Anterior cingulate cortex (tissue), 58 donors: ENCODE measurements at regions not wholly inside any gene's neighbourhood (a gene's known extent, or its start where the extent isn't known, plus 50 kb on each side); places are given as distances from the start of the nearest gene placed in this dataset.
"Not testable (repeated sequence)": the region's sequence is repeated elsewhere in the genome, so short reads cannot be mapped to it uniquely, and the experiment has no call there.

ENCODE experiments used
- DNase-seq, 58 donors: peaks; one replicate each; lab custom pipeline; 2025; lab: John Stamatoyannopoulos, UW

DNA sequence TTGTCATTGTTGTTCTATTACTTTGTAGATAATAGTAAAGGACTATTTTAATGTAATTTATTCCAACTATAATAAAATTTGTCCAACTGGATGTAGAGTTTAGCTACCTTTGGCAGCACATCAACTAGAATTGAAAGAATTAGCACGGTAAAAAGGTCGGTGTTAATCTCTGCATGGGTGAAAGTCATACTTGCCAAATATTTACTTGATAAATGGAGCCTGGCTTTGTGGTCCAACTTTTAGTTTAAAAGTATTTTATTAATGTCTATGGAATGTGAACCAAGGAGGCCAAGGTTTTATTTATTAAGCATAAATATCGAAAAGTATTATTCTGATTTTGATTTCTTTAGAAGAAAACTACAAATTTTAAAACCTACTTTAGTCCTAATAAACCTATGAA, 1389.0 kb downstream of the PCDH9 start:
- DNase-seq: no peak

DNA sequence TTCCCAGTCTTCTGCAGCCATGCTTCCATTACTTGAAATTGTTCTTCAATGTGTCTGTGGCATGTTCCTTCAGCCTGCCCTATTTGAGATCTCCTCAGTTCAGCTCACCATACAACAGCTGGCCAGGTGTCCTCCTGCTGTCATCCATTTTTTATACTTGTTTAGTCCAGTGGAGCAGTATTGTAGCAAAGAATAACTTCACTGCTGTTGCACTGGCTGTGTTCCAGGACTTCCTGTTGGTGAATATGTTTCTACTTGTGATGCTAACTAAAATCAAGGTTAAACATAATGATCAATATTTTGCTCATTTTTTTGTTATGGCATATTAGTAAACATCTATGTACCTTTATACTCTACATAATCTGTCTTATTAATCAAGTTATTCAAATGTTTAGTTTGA, 1394.1 kb downstream of the PCDH9 start:
- no peak for DNase-seq

DNA sequence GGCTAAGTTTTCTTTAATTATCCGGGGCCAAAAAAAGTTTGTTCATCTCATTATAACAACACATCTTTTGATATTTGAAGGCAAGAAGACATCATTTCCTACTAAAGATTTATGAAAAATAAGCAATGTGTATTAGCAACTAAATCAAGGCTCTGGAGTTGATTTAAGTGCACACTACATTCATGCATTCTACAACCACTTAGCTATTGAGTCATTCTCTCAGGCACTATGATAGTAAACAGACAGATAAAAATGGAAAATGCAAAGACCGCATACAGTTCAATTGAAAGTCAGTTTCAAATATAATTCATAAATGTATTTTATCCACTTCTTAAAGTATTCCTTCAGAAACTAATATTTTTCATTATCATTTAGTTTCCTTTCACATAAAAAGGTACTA, 1395.2 kb downstream of the PCDH9 start:
- DNase-seq: no peak

DNA sequence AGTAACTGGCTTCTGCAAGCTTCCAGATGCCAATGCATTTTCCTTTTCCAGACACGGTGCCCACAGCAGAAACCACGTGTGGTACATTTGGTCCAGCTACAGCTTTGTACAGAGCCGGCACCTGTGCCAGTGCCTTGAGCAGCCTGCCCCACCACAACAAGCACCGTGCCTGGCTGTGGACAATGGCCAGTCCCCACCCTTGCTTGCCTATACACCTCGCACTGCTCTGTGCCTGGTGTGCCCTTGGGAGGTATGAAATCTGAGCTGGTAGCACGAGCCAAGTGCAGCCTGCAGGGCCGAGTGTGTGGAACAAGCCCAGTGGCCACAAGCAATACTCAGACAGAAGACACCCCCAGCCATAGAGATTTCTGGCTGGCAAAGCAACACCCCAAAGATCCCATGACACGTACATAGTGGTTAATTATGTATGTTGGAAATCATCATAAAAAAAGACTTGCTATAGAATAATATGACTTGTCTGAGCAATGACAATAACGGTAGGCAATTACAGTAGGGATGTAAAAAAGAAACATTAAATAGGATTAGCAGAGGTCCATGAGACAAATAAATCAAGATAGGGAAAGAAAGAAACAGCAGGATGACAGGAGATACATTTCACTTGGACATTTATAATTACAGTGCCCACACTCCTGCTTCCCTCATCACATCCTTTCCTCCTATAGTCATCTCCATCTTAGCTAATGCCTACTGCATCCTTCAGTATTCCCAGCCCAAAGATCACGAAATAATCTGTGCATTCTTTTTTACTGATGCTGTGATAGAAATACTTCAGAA, 1399.5 kb downstream of the PCDH9 start:
- DNase-seq: no peak

DNA sequence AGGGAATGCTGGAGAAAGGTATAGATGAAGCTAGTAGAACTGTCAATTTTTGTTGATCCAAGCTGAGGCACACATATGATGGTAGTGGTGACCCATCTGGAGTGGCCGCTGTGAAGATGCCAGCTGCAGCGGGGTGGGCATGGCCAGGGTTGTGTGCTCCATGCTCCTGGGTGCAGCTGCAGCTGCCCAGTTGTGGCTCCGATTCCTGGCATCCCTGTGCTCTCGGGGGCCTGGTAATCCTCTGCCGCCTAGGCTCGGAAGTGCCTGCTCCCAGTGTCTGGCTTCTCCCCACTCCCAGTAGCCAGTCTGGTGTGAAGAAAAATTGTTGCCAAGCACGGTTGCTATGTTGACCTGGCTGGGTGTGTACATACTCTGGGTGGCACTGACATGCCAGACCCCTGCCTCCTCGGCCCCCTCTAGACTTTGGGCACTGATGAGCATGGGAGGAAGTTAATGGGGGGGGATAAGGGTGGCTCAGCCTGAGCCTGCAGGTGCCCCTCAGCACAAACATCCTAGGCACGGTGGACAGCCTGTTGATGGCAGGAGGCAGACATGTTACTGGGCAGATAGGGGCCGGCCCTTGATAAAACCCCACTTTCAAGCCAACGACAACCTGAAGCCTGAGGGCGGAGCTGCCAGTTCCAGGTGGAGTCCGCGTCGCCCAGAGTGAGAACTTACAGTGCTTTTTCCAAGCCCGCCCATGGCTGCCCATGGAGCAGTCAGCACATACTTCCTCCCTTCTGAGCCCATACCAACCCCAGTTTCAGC, 1400.7 kb downstream of the PCDH9 start:
- DNase-seq: no peak

DNA sequence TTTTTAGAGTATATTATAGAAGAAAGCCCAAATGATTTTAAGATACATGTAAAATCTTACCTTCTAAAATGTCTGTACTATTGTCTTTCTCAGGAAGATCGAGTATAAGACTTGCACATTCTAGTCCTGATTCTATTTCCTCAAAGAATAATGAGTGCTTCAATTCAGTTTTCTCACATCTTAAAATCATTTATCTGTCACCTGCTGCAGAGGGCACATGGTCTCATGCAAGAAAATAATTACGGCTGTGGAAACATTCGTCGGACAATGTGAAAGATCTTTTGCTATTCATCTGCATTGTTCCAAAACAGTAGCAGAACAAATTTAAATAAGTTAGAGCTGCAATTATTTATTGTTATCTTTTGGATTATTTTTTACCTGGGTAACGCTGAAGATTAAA, 1403.5 kb downstream of the PCDH9 start:
- no peak for DNase-seq

DNA sequence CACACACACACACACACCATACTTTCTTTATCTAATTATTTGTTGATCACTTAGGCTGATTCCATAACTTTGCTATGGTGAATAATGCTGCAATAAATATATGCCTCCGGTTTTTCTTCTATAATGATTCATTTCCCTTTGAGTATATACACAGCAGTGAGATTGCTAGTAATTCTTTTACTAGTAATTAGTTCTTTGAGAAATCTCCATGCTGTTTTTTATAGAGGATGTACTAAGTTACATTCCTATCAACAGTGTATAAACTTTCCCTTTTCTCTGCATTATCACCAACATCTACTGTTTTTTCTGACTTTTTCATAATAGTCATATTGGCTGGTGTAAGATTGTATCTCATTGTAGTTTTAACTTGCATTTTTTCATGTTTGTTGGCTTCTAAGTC, 1405.1 kb downstream of the PCDH9 start:
- no peak for DNase-seq

DNA sequence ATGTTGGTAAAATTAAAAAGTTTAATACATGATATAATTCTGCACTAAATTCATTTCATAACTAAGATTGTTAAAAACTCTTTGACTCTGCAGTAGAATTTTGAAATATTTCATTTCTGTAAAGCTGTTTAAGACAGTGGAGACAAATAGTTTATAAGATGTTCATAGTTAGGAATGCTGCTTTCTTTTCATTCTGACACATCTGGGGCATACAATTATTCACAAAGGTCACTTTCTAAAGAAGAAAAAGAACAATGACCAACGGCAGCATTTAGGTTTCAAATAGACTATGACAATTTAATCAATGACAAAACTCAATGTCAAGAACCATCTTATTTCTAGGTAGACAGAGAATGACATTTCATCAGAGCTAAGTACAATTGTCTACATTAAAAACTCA, 1422.1 kb downstream of the PCDH9 start:
- DNase-seq: no peak

DNA sequence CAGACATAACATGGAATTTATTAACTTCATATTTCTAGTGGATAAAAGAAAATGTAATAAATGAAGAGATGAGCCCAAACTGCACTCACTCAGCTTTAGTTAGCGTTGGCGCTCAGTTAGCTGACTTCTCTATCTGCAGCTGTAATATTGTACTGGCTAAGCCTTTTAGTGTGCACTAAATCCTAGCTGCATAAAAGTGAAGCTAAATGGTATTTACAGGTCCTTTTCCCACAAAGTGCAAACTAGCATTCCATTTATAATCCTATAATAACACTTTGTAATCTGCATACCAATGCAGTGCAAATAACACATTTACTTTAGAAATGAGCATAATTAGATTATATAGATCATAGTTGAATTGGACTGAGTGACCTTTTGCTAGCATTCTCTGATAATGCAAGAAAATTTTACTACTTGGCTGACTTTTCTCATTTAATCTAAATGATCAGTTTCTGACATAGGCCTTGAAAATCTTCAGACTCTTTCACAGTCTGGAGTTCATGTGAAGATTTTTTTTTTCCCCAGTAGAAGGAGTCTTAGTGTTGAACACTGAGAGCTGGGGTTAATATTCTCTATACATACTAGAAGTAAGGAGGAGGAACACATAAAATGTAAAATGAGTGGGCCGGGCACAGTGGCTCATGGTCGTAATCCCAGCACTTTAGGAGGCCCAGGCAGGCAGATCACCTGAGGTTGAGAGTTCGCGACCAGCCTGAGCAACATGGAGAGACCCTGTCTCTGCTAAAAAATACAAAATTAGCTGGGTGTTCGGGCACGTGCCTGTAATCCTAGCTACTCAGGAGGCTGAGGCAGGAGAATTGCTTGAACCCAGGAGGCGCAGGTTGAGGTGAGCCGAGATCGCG, 1426.4 kb downstream of the PCDH9 start:
- DNase-seq: no peak

DNA sequence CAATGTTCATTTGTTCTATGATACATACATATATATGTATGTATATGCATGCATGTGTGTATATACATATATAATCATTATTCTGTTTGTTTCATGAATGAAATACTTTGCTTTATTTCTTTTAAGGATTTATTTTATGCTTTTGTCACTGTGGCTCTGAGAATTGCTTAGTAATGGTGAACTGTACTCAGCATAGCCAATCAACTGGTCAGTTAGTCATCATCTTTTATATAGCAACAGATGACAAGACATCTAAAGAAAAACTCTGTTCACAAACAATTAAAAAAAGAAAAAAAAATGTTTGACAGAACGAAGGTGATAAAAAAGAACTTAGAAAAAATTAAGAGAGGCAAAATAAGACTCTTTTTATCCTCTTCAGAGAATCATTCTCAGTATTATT, 1440.3 kb downstream of the PCDH9 start:
- no peak for DNase-seq

DNA sequence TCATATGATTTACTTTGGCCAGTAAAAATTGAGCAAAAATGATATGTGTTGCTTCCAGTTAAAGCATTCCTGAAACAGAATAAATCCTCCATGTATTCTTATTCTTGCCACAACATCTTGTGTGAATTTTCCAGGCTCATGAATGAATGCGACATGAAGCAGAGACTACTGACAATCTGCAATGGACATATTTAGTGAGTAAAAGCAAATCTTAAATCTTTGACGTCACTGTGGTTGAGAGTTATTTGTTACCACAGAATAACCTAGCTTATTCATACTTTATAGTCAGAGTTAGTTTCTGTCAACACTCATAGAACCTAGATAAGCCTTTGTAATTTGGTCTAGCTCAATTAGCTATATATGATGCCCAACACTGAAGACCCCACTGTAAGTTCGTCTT, 1443.1 kb downstream of the PCDH9 start:
- DNase-seq: no peak

DNA sequence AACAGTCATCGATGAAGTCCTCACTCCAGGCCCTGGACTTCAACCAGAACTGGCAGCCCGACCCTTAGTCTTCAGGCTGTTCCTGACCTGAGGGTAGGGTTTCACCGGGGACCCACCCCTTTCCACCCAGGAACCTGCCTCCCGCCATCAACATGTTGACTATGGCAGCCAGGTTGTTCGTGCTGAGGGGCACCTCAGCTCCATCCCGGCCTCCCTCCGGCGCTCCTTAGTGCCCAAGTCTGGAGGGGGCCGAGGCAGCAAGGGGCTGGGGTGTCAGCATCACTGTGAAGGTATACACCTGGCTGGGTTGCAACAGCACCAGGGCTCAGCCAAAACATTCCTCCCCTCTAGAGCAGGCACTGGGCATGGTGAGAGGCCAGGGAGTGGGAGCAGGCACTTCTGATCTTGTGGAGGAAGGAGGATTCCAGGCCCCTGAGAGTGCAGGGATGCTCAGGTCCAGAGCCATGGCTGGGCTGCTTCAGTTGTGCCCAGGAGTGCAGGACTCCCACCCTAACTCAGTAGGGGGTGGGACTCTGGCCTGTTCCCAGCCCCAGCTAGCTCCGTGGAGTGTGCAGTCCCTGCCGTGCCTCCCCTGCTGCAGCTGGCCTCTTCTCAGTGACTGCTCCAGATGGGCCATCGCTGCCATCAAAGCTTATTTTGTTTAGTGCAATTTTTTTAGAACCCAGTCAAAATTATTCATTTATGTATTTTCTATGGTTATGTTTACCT, 1445.9 kb downstream of the PCDH9 start:
- DNase-seq: no peak

DNA sequence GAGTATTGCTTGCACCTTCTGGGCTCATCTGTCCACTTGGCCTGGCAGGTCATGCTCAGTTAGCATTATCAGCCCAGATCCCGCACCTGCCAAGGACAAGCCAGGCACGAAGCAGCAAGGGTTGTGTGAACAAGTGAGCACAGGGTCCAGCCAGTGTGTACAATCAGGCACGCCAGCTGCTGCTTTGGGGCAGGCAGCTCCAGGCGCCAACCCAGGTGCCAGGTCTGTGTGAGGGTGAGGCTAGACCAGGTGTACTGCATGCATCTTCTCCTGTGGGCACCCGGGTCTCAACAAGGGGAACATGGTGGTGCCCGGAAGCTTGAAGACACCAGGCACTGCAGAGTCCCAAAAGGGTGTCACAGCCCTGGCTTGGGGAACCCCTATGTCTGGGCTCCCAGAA, 1446.8 kb downstream of the PCDH9 start:
- DNase-seq: no peak

DNA sequence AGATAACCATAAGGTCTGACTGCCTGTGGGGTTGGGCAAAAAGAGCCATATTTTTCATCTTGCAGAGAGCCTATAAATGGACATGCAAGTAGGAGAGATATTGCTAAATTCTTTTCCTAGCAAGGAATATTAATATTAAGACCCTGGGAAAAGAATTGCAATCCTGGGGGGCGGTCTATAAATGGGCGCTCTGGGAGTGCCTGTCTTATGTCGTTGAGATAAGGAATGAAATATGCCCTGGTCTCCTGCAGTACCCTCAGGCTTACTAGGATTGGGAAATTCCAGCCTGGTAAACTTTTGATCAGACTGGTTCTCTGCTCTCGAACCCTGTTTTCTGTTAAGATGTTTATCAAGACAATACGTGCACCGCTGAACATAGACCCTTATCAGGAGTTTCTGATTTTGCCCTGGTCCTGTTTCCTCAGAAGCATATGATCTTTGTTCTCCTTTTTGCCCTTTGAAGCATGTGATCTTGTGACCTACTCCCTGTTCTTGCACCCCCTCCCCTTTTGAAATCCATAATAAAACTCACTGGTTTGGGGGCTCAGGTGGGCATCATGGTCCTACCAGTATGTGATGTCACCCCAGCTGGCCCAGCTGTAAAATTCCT, 1458.3 kb downstream of the PCDH9 start:
- not testable (repeated sequence) for DNase-seq

DNA sequence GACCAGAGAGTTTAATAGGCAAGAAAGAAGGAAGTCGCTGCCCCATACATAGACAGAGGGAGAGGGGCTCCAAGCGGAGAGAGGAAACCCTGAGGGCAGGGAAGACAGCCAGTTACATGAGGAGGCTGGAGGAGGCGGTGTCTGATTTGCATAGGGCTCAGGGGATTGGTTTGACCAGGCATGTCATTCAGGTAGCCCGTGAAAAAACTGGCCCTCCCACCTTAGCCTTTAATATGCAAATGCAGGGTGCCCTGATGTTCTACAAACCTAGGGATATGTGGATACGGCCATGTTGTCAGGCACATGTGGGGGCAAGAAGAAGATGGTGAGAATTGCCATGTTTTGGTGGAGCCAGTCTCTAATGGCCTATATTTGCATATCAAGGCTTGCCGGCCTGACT, 1461.6 kb downstream of the PCDH9 start:
- no peak for DNase-seq

DNA sequence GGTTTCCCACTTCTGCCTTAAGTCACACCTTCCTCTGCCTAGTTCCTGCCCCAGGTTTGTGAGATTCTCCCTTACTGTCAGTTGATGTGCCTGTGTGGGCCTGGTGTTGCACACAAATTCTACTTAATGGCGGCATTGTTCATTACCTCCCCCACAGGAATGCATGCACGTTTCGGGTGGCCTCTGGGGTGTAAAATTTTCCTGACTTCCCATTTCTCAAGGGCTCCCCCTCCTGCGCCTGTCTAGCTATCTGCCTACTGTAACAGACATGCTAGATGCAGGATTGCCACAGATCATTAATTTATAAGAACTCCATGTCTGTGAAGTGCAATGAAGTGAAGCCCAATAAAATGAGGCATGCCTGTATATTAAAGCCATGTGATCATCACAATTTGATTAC, 1466.3 kb downstream of the PCDH9 start:
- no peak for DNase-seq

DNA sequence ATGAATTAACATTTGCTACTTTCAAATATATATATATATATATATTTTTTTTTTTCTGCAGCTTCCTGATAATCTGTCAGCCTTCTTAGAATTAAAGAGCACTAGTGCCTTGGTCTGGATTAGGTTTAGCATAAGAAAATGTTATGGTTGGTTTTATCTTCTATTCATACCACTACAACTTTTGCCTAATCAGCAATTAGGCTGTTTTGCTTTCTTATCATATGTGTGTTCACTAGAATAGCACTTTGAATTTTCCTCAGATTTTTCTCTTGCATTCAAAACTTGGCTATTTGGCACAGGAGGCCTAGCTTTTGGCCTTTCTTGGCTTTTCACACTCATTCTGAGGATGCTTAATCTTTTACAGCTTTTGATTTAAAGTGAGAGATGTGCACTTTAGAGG, 1468.1 kb downstream of the PCDH9 start:
- no peak for DNase-seq

DNA sequence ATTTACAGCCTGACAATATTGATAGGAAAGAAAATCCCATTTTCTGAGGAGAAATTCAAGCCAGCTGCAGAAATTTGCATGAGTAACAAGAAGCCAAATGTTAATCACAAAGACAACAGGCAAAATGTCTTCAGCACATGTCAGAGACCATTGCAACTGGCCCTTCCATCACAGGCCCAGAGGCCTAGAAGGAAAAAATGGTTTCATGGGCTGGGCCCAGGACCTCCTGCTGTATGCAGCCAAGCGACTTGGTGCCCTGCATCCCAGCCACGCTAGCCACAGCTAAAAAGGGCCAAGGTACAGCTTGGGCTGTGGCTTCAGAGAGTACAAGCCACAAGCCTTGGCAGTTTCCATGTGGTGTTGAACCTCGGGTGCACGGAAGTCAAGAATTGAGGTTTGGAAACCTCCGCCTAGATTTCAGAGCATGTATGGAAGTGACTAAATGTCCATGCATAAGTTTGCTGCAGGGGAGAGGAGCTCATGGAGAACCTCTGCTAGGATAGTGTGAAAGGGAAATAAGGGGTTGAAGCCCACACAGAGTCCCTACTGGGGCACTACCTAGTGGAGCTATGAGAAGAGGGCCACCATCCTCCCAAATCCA, 1474.0 kb downstream of the PCDH9 start:
- no peak for DNase-seq

DNA sequence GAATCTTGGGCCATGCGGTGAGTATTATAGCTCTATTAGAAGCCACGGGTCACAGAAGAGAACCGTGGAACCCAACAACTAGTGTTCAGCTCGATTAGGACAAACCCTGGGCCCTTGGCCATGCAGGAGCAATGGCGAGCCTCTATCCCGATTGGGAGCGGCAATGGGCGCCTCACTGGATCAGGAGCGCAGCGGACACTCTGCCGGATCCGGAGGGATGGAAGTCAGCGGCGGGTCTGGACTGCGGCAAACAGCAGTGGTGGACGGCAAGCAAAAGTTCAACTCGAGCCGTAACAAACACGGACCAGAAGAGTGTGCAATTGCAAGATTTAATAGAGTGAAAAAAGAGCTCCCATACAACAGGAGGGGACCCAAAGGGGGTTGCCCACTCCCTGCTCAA, 1481.9 kb downstream of the PCDH9 start:
- DNase-seq: no peak
